ENCODE measurements at regions not wholly inside any gene's neighbourhood (a gene's known extent, or its start where the extent isn't known, plus 50 kb on each side); places are given as distances from the start of the nearest gene placed in this dataset.

DNA sequence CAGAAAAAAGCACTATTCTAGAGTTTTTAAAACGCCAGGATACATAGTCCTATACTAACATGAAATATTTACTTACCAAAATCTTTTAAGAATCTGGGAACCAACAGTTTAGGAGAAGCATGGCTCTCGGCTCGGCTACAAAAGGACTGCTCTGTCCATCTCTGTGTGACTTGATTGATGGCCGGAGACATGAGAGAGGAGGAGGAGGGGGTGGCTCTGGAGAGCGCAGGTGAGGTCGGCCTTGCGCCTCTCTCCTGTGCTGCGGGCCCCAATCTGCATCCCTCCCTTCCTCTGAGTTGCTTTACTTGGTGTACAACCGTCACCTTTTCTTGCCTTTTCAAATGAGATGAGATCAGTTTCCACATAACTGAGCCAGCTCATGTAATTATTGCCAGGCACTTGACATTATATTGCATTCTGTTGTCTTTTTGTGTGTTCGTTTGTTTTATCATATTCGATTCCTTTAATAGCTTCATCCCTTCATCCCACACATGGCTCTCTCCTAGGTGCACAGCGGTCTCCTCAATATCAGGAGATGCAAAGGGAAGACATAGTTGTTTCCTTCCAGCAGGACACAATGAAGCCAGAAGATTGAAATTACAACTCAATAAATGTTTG, 87.8 kb upstream of the KLF6 start:
- WGBS, 2 donors = 68 to 77% methylated on average over 12 of the region's 12 CpGs

DNA sequence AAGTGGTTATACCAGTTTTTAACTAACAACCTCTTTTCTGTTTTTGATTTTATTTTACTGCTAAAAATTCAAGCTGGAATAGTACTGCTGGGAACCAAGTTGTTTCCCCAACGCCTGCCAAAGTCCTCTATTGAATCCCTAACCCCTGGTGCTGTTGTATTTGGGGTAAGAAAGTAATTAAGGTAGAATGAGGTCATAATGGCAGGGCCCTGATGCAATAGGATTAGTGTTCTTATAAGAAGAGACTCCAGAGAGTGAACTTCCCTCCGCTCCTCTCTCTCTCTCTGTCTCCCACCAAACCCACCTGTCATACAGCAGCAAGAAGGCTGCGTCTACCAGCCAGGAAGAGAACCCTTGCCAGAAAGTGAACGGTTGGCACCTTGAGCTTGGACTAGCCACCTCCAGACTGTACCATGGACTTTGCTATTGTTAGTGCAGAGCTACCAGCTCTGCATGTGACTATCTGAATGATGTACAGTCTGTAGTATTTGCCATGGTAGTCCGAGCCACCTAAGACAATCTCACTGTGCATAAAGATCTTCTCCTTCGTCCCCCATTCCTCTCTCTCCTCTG, 86.5 kb upstream of the KLF6 start:
- H3K27ac ChIP-seq = no peak overlapping the region
- intact Hi-C loops (cut with DNase I; ENCODE audit: low total_unique reads) = no loop called here
- no peaks in the 10 kb centered on the region for H3K4me1 ChIP-seq
- no peaks in the 10 kb centered on the region for H3K9me3 ChIP-seq
- no peak for TF ChIP-seq POLR2A (IDR thresholded peaks at IDR 0.05)
- TF ChIP-seq, protein P1, sequence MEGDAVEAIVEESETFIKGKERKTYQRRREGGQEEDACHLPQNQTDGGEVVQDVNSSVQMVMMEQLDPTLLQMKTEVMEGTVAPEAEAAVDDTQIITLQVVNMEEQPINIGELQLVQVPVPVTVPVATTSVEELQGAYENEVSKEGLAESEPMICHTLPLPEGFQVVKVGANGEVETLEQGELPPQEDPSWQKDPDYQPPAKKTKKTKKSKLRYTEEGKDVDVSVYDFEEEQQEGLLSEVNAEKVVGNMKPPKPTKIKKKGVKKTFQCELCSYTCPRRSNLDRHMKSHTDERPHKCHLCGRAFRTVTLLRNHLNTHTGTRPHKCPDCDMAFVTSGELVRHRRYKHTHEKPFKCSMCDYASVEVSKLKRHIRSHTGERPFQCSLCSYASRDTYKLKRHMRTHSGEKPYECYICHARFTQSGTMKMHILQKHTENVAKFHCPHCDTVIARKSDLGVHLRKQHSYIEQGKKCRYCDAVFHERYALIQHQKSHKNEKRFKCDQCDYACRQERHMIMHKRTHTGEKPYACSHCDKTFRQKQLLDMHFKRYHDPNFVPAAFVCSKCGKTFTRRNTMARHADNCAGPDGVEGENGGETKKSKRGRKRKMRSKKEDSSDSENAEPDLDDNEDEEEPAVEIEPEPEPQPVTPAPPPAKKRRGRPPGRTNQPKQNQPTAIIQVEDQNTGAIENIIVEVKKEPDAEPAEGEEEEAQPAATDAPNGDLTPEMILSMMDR (IDR thresholded peaks at IDR 0.05) = no peak
- no peak for DNase-seq
- WGBS, 2 donors = 85 to 93% methylated on average over 6 of the region's 6 CpGs
- no peaks in the 10 kb centered on the region for H3K36me3 ChIP-seq (ENCODE audit: low read depth, missing control alignments)
- H3K27me3 ChIP-seq = no peaks in the 10 kb centered on the region
- no peak overlapping the region for H3K4me3 ChIP-seq

More for the DNA sequence above, 87.8 kb upstream of the KLF6 start:
- H3K4me1 ChIP-seq = no peaks in the 10 kb centered on the region
- H3K27ac ChIP-seq = no peak overlapping the region
- intact Hi-C loops (cut with DNase I; ENCODE audit: low total_unique reads) = no loop called here
- DNase-seq = no peak
- H3K36me3 ChIP-seq (ENCODE audit: low read depth, missing control alignments) = no peaks in the 10 kb centered on the region
- no peaks in the 10 kb centered on the region for H3K27me3 ChIP-seq
- H3K4me3 ChIP-seq = no peak overlapping the region
- TF ChIP-seq POLR2A (IDR thresholded peaks at IDR 0.05) = no peak
- TF ChIP-seq, protein P1 (IDR thresholded peaks at IDR 0.05) = no peak
- no peaks in the 10 kb centered on the region for H3K9me3 ChIP-seq

DNA sequence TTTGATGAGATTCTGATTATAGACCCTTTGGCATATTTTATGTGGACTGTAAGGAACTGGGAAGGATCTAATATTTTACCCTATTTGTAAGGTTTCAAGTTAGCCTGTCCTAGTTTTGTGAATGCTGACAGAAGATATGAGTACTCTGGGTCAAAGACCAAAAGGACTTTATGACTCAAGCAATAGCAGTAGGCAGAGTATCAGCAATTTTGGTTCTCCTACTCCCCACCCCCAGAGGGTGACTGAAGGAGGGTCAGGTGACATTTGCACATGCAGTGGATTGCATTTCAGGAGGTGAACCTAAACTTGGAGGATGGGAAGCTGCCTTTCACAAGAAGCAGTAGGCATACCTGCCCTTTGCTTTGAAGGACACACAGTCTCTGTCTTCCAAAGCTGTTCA, 84.0 kb upstream of the KLF6 start:
- DNase-seq = no peak
- Histone ChIP-seq H3K27ac (no peak overlapping the region), H3K27me3 (no peaks in the 10 kb centered on the region), H3K9me3 (no peaks in the 10 kb centered on the region), H3K4me3 (no peak overlapping the region), H3K4me1 (no peaks in the 10 kb centered on the region), H3K36me3 (ENCODE audit: low read depth, missing control alignments) (no peaks in the 10 kb centered on the region)
- intact Hi-C loops (cut with DNase I; ENCODE audit: low total_unique reads) = no loop called here
- TF ChIP-seq, protein P1 (IDR thresholded peaks at IDR 0.05) = no peak
- TF ChIP-seq POLR2A (IDR thresholded peaks at IDR 0.05) = no peak

DNA sequence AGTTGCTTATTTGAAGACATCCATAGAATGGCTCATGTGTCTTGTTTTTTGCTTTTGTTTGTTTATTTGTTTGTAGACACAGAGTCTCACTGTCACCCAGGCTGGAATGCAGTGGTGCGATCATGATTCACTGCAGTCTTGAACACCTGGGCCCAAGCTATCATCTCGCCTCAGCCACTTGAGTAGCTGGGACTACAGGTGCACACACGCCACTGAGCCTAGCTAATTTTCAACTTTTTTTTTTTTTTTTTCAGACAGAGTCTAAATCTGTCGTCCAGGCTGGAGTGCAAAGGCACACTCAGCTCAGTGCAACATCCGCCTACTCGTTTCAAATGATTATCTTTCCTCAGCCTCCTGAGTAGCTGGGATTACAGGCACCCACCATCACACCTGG, 83.3 kb upstream of the KLF6 start:
- H3K9me3 ChIP-seq = no peaks in the 10 kb centered on the region
- H3K4me3 ChIP-seq = no peak overlapping the region
- no peak for TF ChIP-seq POLR2A (IDR thresholded peaks at IDR 0.05)
- TF ChIP-seq, protein P1 (IDR thresholded peaks at IDR 0.05) = no peak
- no peaks in the 10 kb centered on the region for H3K36me3 ChIP-seq (ENCODE audit: low read depth, missing control alignments)
- H3K27ac ChIP-seq = no peak overlapping the region
- intact Hi-C loops (cut with DNase I; ENCODE audit: low total_unique reads) = no loop called here
- H3K27me3 ChIP-seq = no peaks in the 10 kb centered on the region
- no peak for DNase-seq
- WGBS, 2 donors = 85 to 95% methylated on average over 6 of the region's 6 CpGs
- no peaks in the 10 kb centered on the region for H3K4me1 ChIP-seq

Data from testis (tissue), 2 donors.